Femur (tissue), 1 donor: ENCODE measurements at regions not wholly inside any gene's neighbourhood (a gene's known extent, or its start where the extent isn't known, plus 50 kb on each side); places are given as distances from the start of the nearest gene placed in this dataset.
"Not testable (repeated sequence)": the region's sequence is repeated elsewhere in the genome, so short reads cannot be mapped to it uniquely, and the experiment has no call there.

ENCODE experiments used
- DNase-seq: peaks from one replicate; pipeline ENCODE4 v3.0.0-alpha.2; 2017

DNA sequence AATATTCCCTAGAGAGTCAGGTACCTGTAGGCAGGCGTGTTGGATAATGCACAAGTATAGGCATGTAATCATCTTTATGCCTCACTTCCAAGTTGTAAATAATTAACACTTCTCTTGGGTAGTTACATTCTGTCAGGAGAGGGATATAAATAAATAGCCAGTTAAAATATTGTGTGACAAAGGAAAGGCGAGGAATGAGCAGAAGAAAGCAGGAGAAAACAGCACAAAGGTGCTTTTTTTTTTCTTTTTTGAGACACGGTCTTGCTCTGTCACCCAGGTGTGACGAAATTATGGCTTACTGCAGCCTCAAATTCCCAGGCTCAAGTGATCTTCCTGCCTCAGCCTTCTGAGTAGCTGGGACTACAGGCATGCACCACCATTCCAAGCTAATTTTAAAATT, 99.2 kb upstream of the LYZL2 start:
- no peak for DNase-seq

GRCh38 chr10:30728127-30728526, 98.6 kb upstream of the LYZL2 start:
- no peak for DNase-seq

GRCh38 chr10:30727524-30727923, 98.0 kb upstream of the LYZL2 start:
- no peak for DNase-seq

GRCh38 chr10:30726783-30727414, 97.3 kb upstream of the LYZL2 start:
- DNase-seq, result peak; percentile 89

DNA sequence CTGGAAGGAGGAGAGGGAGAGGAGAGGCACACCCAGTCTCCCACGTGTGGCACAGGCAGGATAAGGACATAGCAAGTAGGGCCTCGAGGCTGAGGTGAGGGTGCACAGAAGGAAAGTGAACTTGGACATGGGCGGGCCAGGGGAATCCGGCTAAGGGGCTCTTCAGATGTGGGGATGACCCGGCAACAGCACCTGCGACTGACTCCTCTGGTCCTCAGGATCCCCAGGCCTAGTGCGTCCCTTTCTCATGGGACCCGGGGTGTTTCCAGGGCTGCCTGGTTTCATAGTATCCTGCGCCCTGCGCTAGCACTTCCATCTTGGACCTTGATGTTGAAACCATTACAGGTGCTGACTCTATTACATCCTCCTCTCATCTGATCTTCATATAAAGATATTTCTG, 96.1 kb upstream of the LYZL2 start:
- DNase-seq, result no peak

DNA sequence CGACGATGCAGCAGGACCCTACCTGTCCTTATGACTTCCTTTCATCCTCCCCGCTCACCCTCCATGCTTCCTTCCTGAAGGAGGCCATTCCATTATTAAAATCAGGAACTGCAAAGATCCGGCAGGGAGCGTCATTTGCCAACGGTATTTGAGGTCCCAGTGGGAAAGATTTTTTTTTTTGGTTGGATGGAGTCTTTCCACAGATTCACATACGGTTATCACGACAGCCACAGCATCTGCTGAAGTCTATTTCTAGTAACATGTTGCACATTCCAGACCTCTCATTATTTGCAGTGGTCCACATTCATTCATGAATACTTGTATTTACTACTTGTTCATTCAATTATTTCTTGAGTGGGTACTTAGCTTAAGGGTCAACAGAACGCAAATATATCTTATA, 94.7 kb upstream of the LYZL2 start:
- DNase-seq, result no peak

- DNase-seq, result no peak
These were observed 93.5 kb upstream of the LYZL2 start for GRCh38 chr10:30722956-30723620.

DNA sequence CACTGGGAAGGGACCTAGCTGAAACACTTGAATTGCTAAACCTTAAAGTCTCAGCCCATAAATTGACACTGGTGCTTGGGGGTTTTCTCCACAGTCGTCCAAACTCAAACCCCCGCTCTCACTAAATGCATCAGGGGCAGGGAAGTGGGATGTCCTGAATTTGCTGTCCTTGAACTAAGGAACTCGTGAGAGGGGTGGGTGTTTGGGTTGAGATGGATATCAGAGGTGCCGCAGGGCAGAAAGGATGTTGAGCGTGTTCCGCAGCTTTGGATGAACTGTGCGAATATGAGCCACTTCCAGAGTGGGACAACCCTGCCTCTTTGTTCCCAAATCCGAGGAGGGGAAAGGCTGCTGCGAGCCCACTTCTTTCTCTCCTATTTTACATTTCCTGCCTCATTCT, 90.3 kb upstream of the LYZL2 start:
- DNase-seq, result no peak

- DNase-seq, result no peak
These were observed 80.3 kb upstream of the LYZL2 start for GRCh38 chr10:30709700-30710358.

GRCh38 chr10:30709229-30709628, 79.7 kb upstream of the LYZL2 start:
- DNase-seq, result no peak

DNA sequence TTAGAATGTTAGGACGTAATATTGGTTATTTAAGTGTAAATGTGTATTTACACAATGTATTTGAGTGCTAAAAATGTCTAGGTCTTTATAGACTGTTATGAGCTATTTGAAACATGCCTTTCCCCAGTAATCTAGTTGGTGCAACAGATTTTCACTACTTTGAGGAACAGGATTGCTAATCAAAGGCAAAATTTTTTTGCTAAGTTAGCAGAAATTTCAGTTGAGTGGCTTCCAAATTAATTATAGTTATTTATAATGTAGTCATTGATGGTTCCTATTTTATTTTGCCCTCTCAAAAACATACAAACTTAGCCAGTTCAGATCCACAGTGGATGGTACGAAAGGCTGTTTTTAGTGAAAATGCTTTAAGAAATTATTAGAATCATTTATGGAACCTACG, 78.7 kb upstream of the LYZL2 start:
- no peak for DNase-seq

GRCh38 chr10:30706189-30706588, 76.6 kb upstream of the LYZL2 start:
- not testable (repeated sequence) for DNase-seq

DNA sequence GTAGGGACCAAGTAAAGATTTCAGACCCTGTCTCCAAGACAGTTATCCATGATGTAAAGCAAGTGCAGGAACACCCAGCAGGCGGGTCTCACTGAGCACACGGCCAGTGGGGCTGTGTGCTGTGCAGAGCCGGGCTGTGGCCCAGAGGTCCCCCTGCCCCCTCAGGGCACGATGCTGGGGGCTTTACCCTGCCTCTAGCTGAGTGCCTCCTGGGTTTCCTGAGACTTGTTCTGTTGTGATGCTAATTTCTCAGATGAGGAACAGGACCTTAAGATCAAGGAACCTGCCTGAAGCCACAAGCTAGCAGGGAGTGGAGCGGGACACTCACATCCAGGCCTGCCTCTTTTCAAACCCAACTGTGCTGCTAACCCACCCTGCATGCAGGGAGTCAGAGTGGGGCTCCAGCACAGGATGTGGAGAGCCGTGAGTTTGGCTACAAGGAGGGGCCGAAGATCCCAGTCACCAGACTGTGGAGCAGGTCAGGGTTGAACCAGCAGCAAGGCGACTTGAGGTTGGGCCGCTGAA, 76.1 kb upstream of the LYZL2 start:
- no peak for DNase-seq

DNA sequence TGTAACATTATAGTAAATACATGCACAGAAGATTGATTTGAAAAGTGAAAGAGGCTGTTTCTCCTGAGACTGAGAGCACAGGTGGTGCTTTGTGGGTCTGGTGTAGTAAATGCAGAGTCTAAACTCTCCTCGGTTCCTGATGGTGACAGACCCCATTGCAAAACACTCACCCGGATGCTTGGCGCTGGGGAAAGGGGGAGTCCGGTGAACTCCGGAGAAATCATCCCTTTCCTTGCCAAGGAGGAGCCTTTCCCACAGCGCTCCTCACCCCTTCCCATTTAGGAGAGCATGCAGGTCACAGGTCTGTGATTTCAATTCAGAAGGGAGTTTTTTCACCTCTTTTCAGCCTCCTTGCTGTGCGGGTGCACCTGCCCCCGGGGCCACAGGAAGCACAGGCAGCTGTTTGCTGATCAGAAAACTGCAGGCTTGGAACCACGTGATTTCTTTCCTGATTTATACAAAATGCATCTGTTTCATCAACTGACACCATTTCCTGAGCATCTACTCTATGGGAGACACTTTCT, 75.6 kb upstream of the LYZL2 start:
- no peak for DNase-seq

DNA sequence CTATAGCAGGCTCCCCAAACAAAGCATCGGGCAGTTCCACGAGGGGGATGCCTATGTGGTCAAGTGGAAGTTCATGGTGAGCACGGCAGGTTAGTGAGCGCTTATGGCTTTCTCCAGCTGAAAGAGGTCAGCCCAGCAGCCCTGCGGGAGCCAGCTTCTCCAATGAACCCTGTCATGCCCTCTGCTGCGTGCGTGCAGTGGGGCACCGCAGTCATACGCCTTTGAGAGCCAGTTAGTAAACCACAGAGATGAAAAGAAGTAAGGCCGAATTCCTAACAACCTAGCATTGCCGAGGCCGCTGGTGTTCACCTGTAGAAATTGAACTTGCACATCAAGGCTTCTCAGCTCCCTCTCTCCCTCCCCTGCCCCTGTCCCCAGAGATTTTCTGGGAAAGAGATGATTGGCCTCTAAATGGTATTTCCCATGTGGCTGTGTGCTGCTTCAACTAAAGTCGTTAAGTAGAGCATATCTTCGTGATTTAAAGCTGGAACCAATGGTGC, 75.1 kb upstream of the LYZL2 start:
- not testable (repeated sequence) for DNase-seq

GRCh38 chr10:30704026-30704600, 74.6 kb upstream of the LYZL2 start:
- no peak for DNase-seq

DNA sequence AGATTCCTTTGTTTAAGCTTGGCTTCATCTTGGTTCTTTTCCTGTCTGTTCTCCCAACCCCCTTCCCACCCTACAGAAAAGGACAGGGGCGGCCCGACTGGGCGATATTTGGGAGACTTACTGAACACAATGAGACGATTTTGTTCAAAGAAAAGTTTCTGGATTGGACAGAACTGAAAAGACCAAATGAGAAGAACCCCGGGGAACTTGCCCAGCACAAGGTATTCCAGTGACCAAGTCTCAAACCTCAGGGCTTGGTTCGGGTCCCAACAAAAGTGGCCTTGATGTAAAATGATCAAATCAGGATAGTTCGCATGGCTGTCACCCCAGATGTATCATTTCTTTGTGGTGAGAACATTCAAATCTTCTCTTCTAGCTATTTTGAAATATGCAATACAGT, 73.9 kb upstream of the LYZL2 start:
- not testable (repeated sequence) for DNase-seq

GRCh38 chr10:30702860-30703259, 73.3 kb upstream of the LYZL2 start:
- DNase-seq, result no peak

DNA sequence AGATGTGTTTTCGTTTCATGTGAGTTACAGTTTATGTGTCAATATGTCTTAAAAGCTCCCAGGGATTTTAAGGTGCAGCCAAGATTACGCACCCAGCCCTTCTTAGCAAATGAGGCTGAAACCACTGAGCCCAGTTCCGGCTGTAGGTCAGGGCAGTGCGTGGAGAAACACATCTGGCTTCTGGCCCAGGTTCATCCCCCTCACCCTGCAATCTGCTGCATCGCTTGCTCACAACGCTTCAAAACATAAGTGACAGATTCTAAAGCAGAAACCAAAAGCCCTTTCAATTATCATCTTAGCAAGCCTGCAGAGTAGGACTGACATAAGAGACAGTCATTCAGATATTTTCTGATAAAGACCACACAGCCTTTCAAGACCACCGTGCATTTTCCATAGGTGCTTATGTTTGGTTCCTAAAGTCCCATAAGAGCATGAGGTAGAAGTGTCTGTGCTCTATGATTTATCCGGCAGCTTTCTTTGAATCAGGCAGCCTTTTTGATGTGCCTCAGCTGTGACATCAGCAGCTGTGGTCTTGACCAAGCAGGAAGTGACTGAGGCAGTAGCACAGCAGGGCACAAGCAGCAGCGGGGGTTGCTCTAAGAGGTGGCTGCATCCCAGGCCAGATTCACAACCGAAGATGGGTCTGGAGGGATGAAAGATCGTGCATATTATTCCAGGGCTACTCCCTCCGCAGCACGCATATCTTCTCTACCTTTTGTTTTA, 72.1 kb upstream of the LYZL2 start:
- DNase-seq, result peak; percentile 46

DNA sequence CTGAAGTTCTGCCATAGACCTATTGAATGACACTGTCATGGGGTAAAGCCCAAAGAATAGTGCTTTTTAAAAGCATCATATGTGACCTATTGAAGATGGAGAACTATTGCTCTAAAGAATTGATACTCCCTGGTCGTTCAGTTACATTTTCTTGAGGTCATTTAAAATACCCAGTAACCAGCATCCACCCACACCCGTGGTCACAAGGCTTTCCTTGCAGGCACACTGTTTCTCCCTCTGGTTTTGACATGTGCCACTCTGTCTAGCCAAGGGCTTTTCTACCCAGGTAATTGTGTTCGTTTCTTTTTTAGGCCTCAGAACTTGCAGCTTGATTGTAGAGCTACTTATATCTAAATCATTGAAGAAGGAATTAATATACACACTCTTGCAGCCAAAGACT, 68.3 kb upstream of the LYZL2 start:
- DNase-seq, result no peak

GRCh38 chr10:30697221-30697620, 67.7 kb upstream of the LYZL2 start:
- not testable (repeated sequence) for DNase-seq

GRCh38 chr10:30696416-30697185, 67.0 kb upstream of the LYZL2 start:
- not testable (repeated sequence) for DNase-seq
